GM21423 (cell line): ENCODE measurements at regions not wholly inside any gene's neighbourhood (a gene's known extent, or its start where the extent isn't known, plus 50 kb on each side); places are given as distances from the start of the nearest gene placed in this dataset.

Experiments used
- ATAC-seq: cut with Tn5 transposase; IDR thresholded peaks from one replicate; pipeline ENCODE4 v1.9.1; 2021; ENCODE audit warnings: mild to moderate bottlenecking, moderate library complexity; ENCODE audit not compliant: unreplicated experiment

DNA sequence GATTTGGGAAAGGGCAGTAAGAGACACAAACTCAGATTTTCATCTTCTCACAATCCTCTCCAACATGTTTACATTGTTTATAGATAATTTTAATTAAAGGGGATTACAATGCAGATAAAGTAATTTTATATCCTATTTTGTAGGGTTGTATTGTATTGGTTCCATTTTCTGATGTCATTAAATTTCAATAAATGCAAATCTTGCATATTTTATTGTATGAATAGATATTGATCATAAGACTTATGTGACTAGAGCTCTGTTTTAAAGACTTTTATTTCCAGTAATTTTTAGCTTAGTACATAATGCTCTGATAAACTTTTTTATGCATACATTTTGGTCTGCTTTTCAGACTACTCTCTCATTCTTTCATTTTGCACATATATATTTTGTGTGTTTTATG is 819.6 kb downstream of the TSN start:
- no peak for ATAC-seq

DNA sequence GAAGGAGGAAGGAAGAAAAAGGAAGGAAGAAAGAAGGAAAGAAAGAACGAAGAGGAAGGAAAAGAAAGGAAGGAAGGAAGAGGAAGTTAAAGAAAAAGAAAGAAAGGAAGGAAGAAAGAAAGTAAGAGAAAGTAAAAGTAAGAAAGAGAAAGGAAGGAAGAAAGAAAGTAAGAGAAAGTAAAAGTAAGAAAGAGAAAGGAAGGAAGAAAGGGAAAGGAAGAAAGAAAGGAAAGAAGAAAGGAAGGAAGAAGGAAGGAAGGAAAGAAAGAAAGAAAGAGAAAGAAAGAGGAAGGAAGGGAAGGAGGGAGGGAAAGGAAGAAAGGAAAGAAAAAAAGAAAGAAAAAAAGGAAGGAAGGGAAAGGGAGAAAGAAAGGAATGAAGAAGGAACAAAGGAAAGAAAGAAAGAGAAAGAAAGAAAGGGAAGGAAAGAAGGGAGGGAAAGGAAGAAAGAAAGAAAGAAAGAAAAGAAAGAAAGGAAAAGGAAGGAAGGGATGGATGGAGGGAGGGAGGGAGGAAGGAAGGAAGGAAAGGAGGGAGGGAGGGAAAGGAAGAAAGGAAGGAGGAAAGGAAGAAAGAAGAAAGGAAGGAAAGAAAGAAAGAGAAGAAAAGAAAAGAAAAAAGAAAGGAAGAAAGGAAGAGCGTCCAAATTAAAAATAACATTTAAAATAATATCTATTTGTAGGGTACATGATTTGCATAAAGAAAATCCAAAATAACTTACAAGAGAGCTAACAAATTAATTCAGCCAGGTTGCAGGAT is 827.9 kb downstream of the TSN start:
- ATAC-seq = no peak

- no peak for ATAC-seq
These were observed 835.1 kb downstream of the TSN start for GRCh38 chr2:122590524-122590923.

GRCh38 chr2:122595065-122595464 is 839.6 kb downstream of the TSN start:
- no peak for ATAC-seq

DNA sequence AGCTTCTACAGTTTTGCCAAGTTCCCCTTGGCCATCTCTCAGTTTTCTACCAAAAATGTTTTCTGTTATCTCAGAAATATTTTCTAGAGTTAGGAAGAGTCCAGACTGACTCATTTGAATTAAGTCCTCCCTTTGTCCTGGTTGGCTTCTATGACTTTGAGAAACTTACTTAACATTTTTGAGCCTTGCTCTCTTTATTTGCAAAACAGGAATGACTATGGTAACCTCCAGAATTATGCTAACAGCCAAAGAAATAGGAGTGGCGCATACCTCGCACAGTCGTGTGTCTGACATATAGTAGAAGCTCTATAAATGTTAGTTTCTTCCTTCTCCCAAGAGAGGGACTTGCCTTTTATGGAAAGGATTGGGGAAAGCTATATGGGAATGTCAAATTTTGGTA is 841.1 kb downstream of the TSN start:
- ATAC-seq = no peak

- no peak for ATAC-seq
These were observed 843.3 kb downstream of the TSN start for GRCh38 chr2:122598784-122599183.

- no peak for ATAC-seq
These were observed 855.6 kb downstream of the TSN start for GRCh38 chr2:122610948-122611609.

DNA sequence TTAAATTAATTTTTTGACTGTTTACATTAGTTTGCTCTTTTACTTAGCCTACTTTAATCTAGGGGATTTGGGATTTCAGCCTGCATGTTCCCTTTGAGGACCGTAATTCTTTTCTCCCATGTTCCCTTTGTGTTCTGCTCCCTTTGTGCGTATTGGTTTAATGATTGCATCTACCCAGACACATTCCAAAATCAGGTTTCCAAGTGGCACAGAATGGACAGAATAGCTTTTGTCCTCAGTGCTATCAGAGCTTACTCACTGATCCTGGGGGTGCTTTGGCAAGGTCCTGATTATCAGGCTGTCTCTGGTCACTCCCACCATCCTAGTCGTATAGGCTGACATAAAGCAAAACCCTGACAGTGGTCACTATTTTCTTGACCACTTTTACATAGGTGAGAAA is 867.5 kb downstream of the TSN start:
- ATAC-seq = no peak

DNA sequence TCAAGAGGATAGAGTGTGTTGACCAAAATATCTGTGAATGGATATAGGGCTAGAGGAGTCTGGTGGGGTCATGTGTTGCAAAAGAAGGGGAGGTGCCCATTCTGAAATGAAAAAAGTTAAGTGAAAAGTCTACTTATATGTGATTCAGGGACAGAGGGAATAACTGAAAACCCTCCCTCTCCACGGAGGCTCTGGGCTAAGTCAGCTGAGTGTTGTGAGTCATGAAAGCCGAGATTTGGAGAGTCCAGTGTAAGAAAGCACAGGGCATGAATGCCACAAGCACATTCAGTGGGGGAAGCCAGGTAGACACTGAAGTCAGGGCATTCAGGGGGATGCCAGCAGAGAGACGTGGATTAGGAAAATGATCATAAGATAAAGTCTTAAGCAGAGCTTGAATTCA is 871.9 kb downstream of the TSN start:
- no peak for ATAC-seq

- ATAC-seq = no peak
These were observed 878.8 kb downstream of the TSN start for GRCh38 chr2:122634256-122634655.

DNA sequence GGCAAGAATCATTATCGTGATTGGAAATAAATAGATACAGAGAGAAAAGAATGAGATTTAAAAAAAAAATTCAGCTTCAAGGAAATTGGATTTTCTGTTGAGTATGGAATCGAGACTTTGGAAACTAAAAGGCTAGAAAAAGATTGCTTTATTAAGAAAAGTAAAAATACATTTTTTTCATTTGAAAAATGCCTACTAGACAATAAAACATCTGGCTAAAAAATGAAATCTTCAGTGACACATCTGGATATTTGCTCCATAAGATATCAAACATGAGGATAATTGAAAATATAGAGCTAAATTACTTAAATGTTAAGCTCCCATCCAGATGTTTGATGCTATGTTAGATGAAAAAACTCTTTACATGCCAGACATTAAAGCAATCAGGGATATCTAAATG is 879.5 kb downstream of the TSN start:
- no peak for ATAC-seq

DNA sequence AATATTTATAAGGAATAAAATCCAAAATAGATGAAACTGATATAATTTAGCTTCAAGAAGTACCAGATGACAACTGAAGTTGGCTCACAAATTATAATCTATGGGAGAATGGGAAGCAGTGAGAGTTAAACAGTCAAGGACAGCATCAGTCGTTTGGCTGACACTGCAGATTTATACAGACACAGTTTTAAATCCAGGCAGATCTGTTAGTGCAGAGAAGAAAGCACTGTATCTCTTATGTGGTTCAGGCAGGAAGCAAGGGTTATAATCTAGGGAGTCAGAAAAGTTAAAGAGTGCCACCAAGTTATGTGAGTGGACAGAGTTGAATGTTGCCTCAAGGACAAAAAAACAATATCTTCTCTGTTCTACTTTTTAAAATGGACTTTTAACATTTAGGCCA is 880.2 kb downstream of the TSN start:
- ATAC-seq = no peak

DNA sequence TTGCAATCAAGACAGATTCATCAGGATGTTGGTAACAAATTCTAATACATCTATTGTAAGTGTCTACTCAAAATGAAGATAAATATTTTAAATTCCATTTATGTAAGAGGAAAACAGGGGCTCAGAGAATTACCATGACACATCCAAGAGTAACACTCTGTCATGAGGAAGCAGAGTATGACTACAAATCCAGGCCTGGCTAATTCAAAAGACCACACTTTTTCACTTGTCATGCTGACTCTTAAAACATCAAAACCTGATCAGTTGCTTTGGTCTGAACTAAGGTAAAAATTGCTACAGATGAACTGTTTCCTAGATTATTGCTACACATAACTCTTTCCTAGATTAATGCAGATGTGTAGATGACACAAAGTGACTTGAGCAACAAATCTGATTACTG is 880.6 kb downstream of the TSN start:
- no peak for ATAC-seq

GRCh38 chr2:122639176-122639575 is 883.7 kb downstream of the TSN start:
- ATAC-seq = no peak

GRCh38 chr2:122639711-122640110 is 884.3 kb downstream of the TSN start:
- no peak for ATAC-seq

DNA sequence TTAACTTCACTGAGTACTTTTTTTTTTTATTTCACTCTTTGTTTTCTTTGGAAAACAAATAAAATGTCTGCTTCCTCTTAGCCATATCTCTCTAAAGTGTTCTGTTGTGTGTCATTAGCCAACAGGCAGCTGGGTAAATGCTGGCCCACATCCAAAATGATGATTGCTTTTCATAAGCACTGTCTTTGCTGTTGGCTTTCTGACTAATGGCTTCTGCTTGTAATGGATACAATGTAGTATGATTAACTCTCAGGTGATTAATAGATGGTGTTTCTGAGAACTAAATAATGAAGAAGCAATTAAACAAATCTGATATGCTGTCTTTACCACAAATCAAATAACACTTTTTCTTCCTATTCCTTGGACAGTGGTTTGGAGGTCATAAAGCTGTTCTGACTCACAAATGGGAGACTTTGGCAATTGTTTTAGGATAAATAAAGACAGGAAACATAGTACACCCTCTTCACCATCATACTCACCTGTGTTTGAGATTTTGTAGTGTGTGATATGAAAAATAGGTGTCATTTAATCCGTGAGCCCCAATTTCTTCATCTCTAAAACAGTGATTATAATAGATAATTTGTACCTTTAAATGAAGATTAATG is 888.4 kb downstream of the TSN start:
- no peak for ATAC-seq

DNA sequence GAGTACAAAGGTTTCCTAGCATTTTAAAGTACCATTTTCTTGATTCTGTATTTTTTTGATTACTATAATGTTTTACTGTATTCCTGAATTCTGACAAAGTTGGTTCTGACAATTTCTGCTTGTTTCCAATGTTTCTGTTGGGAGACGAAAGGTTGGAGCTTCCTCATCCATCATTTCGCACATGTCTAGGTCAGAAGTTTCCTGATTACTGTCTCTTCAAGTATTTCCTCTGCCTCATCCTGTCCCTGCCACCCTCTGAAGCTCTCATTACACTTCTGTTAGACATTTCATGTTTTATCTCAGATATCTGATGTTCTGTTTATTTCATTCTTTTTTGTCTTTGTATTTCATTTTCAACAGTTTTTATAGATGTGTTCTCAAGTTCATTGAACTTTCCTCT is 895.8 kb downstream of the TSN start:
- ATAC-seq = no peak

- no peak for ATAC-seq
These were observed 896.3 kb downstream of the TSN start for GRCh38 chr2:122651780-122652179.

GRCh38 chr2:122652670-122653069 is 897.2 kb downstream of the TSN start:
- ATAC-seq = no peak

DNA sequence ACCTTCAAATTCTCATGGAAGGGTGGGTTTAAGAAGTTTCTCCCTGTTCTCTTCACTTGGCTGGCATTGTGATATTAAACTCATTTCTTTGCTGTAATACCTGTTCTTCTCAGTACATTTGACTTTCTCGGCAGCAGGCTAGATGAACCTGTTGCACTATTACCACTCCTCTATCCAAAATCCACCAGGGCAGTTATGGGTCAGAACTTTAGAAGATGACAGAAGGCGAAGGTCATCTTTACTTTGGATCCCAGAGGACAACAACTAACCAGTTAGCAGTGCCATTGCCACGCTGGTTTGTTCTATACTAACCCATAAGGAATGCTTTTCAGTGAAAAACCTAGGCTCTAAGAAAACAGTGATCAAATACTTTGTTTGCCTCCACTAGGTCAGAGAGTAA is 901.0 kb downstream of the TSN start:
- ATAC-seq = no peak

- no peak for ATAC-seq
These were observed 905.6 kb downstream of the TSN start for GRCh38 chr2:122660786-122661634.
